ENCODE measurements at regions not wholly inside any gene's neighbourhood (a gene's known extent, or its start where the extent isn't known, plus 50 kb on each side); places are given as distances from the start of the nearest gene placed in this dataset.
"Not testable (repeated sequence)": the region's sequence is repeated elsewhere in the genome, so short reads cannot be mapped to it uniquely, and the experiment has no call there.

- TF ChIP-seq POLR2A, CTCF, POLR2AphosphoS5 (IDR thresholded peaks at IDR 0.05): not testable (repeated sequence)
Measured at GRCh38 chr22:11576740-11577139, 3951.3 kb upstream of the OR11H1 start.

Data from suprapubic skin (tissue), 4 donors.